ENCODE measurements at regions not wholly inside any gene's neighbourhood (a gene's known extent, or its start where the extent isn't known, plus 50 kb on each side); places are given as distances from the start of the nearest gene placed in this dataset.

GRCh38 chr12:84785951-84786350, 126.6 kb downstream of the SLC6A15 start:
- no peak for TF ChIP-seq Cebpa-rat (IDR thresholded peaks at IDR 0.05)
- no peak overlapping the region for H3K4me3 ChIP-seq
- no peaks in the 10 kb centered on the region for H4K20me1 ChIP-seq
- no peak overlapping the region for H3K9ac ChIP-seq
- no peak overlapping the region for H3K27ac ChIP-seq
- no peaks in the 10 kb centered on the region for H3K4me1 ChIP-seq
- H3K9me3 ChIP-seq: no peaks in the 10 kb centered on the region
- H3K27me3 ChIP-seq: no peaks in the 10 kb centered on the region
- no peak overlapping the region for H3K4me2 ChIP-seq
- no peaks in the 10 kb centered on the region for H3K36me3 ChIP-seq

GRCh38 chr12:84785281-84785680, 127.3 kb downstream of the SLC6A15 start:
- no peak overlapping the region for H3K9ac ChIP-seq
- H3K27me3 ChIP-seq: no peaks in the 10 kb centered on the region
- TF ChIP-seq Cebpa-rat (IDR thresholded peaks at IDR 0.05): no peak
- H3K4me2 ChIP-seq: no peak overlapping the region
- H3K36me3 ChIP-seq: no peaks in the 10 kb centered on the region
- H3K4me1 ChIP-seq: no peaks in the 10 kb centered on the region
- no peaks in the 10 kb centered on the region for H3K9me3 ChIP-seq
- no peak overlapping the region for H3K27ac ChIP-seq
- H4K20me1 ChIP-seq: no peaks in the 10 kb centered on the region
- no peak overlapping the region for H3K4me3 ChIP-seq

GRCh38 chr12:84779169-84779568, 133.4 kb downstream of the SLC6A15 start:
- no peak for TF ChIP-seq Cebpa-rat (IDR thresholded peaks at IDR 0.05)
- Histone ChIP-seq H3K9ac (no peak overlapping the region), H3K36me3 (no peaks in the 10 kb centered on the region), H3K4me3 (no peak overlapping the region), H4K20me1 (no peaks in the 10 kb centered on the region), H3K27me3 (no peaks in the 10 kb centered on the region), H3K4me1 (no peaks in the 10 kb centered on the region), H3K4me2 (no peak overlapping the region), H3K9me3 (no peaks in the 10 kb centered on the region), H3K27ac (no peak overlapping the region)

GRCh38 chr12:84772281-84772680, 140.3 kb downstream of the SLC6A15 start:
- Histone ChIP-seq H3K27ac (no peak overlapping the region), H4K20me1 (no peaks in the 10 kb centered on the region), H3K36me3 (no peaks in the 10 kb centered on the region), H3K9me3 (no peaks in the 10 kb centered on the region), H3K4me2 (no peak overlapping the region), H3K9ac (no peak overlapping the region), H3K4me1 (no peaks in the 10 kb centered on the region), H3K4me3 (no peak overlapping the region), H3K27me3 (no peaks in the 10 kb centered on the region)
- no peak for TF ChIP-seq Cebpa-rat (IDR thresholded peaks at IDR 0.05)

GRCh38 chr12:84767079-84767478, 145.5 kb downstream of the SLC6A15 start:
- no peaks in the 10 kb centered on the region for H4K20me1 ChIP-seq
- H3K9me3 ChIP-seq: no peaks in the 10 kb centered on the region
- no peak for TF ChIP-seq Cebpa-rat (IDR thresholded peaks at IDR 0.05)
- H3K27me3 ChIP-seq: no peaks in the 10 kb centered on the region
- no peaks in the 10 kb centered on the region for H3K36me3 ChIP-seq
- H3K27ac ChIP-seq: no peak overlapping the region
- H3K9ac ChIP-seq: no peak overlapping the region
- H3K4me2 ChIP-seq: no peak overlapping the region
- no peaks in the 10 kb centered on the region for H3K4me1 ChIP-seq
- H3K4me3 ChIP-seq: no peak overlapping the region

- no peaks in the 10 kb centered on the region for H3K9me3 ChIP-seq
- H3K9ac ChIP-seq: no peak overlapping the region
- no peaks in the 10 kb centered on the region for H3K4me1 ChIP-seq
- H3K27ac ChIP-seq: no peak overlapping the region
- TF ChIP-seq Cebpa-rat (IDR thresholded peaks at IDR 0.05): no peak
- no peaks in the 10 kb centered on the region for H3K36me3 ChIP-seq
- H3K27me3 ChIP-seq: no peaks in the 10 kb centered on the region
- H3K4me3 ChIP-seq: no peak overlapping the region
- H3K4me2 ChIP-seq: no peak overlapping the region
- H4K20me1 ChIP-seq: no peaks in the 10 kb centered on the region
These were observed 146.2 kb downstream of the SLC6A15 start for GRCh38 chr12:84766375-84766774.

GRCh38 chr12:84764001-84764400, 148.6 kb downstream of the SLC6A15 start:
- no peak overlapping the region for H3K4me3 ChIP-seq
- H3K27ac ChIP-seq: no peak overlapping the region
- H3K4me1 ChIP-seq: no peaks in the 10 kb centered on the region
- no peaks in the 10 kb centered on the region for H4K20me1 ChIP-seq
- no peak overlapping the region for H3K9ac ChIP-seq
- TF ChIP-seq Cebpa-rat (IDR thresholded peaks at IDR 0.05): no peak
- no peaks in the 10 kb centered on the region for H3K9me3 ChIP-seq
- no peaks in the 10 kb centered on the region for H3K36me3 ChIP-seq
- no peaks in the 10 kb centered on the region for H3K27me3 ChIP-seq
- H3K4me2 ChIP-seq: no peak overlapping the region

- Histone ChIP-seq H3K27me3 (no peaks in the 10 kb centered on the region), H3K27ac (no peak overlapping the region), H3K4me3 (no peak overlapping the region), H3K4me2 (no peak overlapping the region), H3K36me3 (no peaks in the 10 kb centered on the region), H3K4me1 (no peaks in the 10 kb centered on the region), H3K9ac (no peak overlapping the region), H4K20me1 (no peaks in the 10 kb centered on the region), H3K9me3 (no peaks in the 10 kb centered on the region)
- TF ChIP-seq Cebpa-rat (IDR thresholded peaks at IDR 0.05): no peak
These were observed 149.5 kb downstream of the SLC6A15 start for GRCh38 chr12:84763107-84763506.

- no peak overlapping the region for H3K4me3 ChIP-seq
- H3K4me2 ChIP-seq: no peak overlapping the region
- H4K20me1 ChIP-seq: no peaks in the 10 kb centered on the region
- no peaks in the 10 kb centered on the region for H3K27me3 ChIP-seq
- H3K27ac ChIP-seq: no peak overlapping the region
- no peak for TF ChIP-seq Cebpa-rat (IDR thresholded peaks at IDR 0.05)
- H3K36me3 ChIP-seq: no peaks in the 10 kb centered on the region
- H3K9me3 ChIP-seq: no peaks in the 10 kb centered on the region
- no peak overlapping the region for H3K9ac ChIP-seq
- H3K4me1 ChIP-seq: no peaks in the 10 kb centered on the region
These were observed 152.3 kb downstream of the SLC6A15 start for GRCh38 chr12:84760091-84760865.

GRCh38 chr12:84757978-84758377, 154.6 kb downstream of the SLC6A15 start:
- Histone ChIP-seq H3K4me3 (no peak overlapping the region), H4K20me1 (no peaks in the 10 kb centered on the region), H3K4me1 (no peaks in the 10 kb centered on the region), H3K36me3 (no peaks in the 10 kb centered on the region), H3K4me2 (no peak overlapping the region), H3K27me3 (no peaks in the 10 kb centered on the region), H3K27ac (no peak overlapping the region), H3K9ac (no peak overlapping the region), H3K9me3 (no peaks in the 10 kb centered on the region)
- TF ChIP-seq Cebpa-rat (IDR thresholded peaks at IDR 0.05): no peak

GRCh38 chr12:84756961-84757360, 155.6 kb downstream of the SLC6A15 start:
- Histone ChIP-seq H3K4me3 (no peak overlapping the region), H3K4me2 (no peak overlapping the region)

More at GRCh38 chr12:84756961-84757360, 155.6 kb downstream of the SLC6A15 start:
- Histone ChIP-seq H3K36me3 (no peaks in the 10 kb centered on the region), H3K4me1 (no peaks in the 10 kb centered on the region), H3K27me3 (no peaks in the 10 kb centered on the region), H3K9me3 (no peaks in the 10 kb centered on the region), H3K27ac (no peak overlapping the region), H4K20me1 (no peaks in the 10 kb centered on the region), H3K9ac (no peak overlapping the region)
- TF ChIP-seq Cebpa-rat (IDR thresholded peaks at IDR 0.05): no peak
